Dendritic cell treated with granulocyte-macrophage colony-stimulating factor and Interleukin-4, amounts not matched to agents 40 ng/mL and 50 ng/mL, for 4 days (primary cell): ENCODE measurements at regions not wholly inside any gene's neighbourhood (a gene's known extent, or its start where the extent isn't known, plus 50 kb on each side); places are given as distances from the start of the nearest gene placed in this dataset.

Experiments
- H3K27ac Mint-ChIP-seq: one replicate; pipeline ENCODE4 v1.8.0; 2022; ENCODE audit warnings: mild to moderate bottlenecking, mixed read lengths
- H3K27me3 Mint-ChIP-seq: one replicate; pipeline ENCODE4 v1.8.0; 2022; ENCODE audit warnings: mild to moderate bottlenecking, mixed read lengths
- H3K36me3 Mint-ChIP-seq: one replicate; pipeline ENCODE4 v1.8.0; 2022; ENCODE audit warnings: low read depth, mixed read lengths
- H3K4me1 Mint-ChIP-seq: one replicate; pipeline ENCODE4 v1.8.0; 2022; ENCODE audit warnings: low read depth, mixed read lengths
- H3K4me3 Mint-ChIP-seq: one replicate; pipeline ENCODE4 v1.8.0; 2022; ENCODE audit warnings: mild to moderate bottlenecking, moderate library complexity, mixed read lengths
- H3K9me3 Mint-ChIP-seq: one replicate; pipeline ENCODE4 v1.8.0; 2022; ENCODE audit warnings: mixed read lengths
- intact Hi-C: fragments of 100-400 bp; cut with micrococcal nuclease; formaldehyde crosslinking; loops from one replicate; pipeline ENCODE4 v1.15.0; 2022

DNA sequence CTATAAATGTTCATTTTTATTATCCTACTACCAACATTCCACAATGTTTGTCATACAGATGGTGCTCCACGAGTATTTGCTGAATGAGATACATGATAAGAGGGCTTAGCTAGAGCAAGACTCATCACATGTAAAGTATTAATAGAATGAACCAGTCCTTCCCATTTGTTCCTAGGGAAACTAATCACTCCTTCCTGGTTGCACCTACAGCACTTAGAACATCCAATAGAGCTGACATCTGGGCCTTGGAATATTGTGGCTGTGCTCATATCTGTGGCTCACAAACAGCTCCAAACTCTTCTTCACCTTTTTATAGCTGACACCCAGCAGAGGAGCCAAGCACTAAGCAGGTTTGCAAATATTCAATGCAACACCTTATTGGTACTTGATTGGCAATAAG lies 91.9 kb upstream of the C1GALT1 start:
- Mint-ChIP-seq H3K4me1 (no peaks in the 10 kb centered on the region), H3K36me3 (no peaks in the 10 kb centered on the region), H3K27ac (no peak overlapping the region), H3K27me3 (peaks cover 4% of the 10 kb centered on the region), H3K9me3 (peaks cover 22% of the 10 kb centered on the region), H3K4me3 (no peak overlapping the region)
- intact Hi-C loops: loop anchor here (10.0 kb wide), 1 partner anchor 116 kb away; no protein-coding TSS in a partner anchor

- intact Hi-C loops: loop anchor here (10.0 kb wide), 1 partner anchor 124 kb away; no protein-coding TSS in a partner anchor
- Mint-ChIP-seq H3K36me3 (no peaks in the 10 kb centered on the region), H3K4me3 (no peak overlapping the region)
Observed at GRCh38 chr7:7098280-7098818, 84.0 kb upstream of the C1GALT1 start.

GRCh38 chr7:7099584-7100014 lies 82.7 kb upstream of the C1GALT1 start:
- intact Hi-C loops: loop anchor here (5.0 to 10.0 kb wide), 4 partner anchors 83 to 443 kb away; partner anchors contain the start of gene C1GALT1
- no peak overlapping the region for H3K27ac Mint-ChIP-seq
- peaks cover 17% of the 10 kb centered on the region for H3K4me1 Mint-ChIP-seq
- no peak overlapping the region for H3K4me3 Mint-ChIP-seq
- H3K27me3 Mint-ChIP-seq: peaks cover 1% of the 10 kb centered on the region
- H3K36me3 Mint-ChIP-seq: no peaks in the 10 kb centered on the region
- peaks cover 5% of the 10 kb centered on the region for H3K9me3 Mint-ChIP-seq

More at GRCh38 chr7:7098280-7098818, 84.0 kb upstream of the C1GALT1 start:
- peaks cover 17% of the 10 kb centered on the region for H3K4me1 Mint-ChIP-seq
- peaks cover 7% of the 10 kb centered on the region for H3K9me3 Mint-ChIP-seq
- peaks cover 1% of the 10 kb centered on the region for H3K27me3 Mint-ChIP-seq
- H3K27ac Mint-ChIP-seq: no peak overlapping the region

GRCh38 chr7:7100432-7100849 lies 81.9 kb upstream of the C1GALT1 start:
- Mint-ChIP-seq H3K27me3 (peaks cover 1% of the 10 kb centered on the region), H3K27ac (no peak overlapping the region), H3K4me3 (no peak overlapping the region), H3K36me3 (no peaks in the 10 kb centered on the region), H3K9me3 (no peaks in the 10 kb centered on the region), H3K4me1 (peaks cover 17% of the 10 kb centered on the region)
- intact Hi-C loops: loop anchor here (5.0 to 10.0 kb wide), 3 partner anchors 82 to 442 kb away; partner anchors contain the start of gene C1GALT1

GRCh38 chr7:7102906-7103305 lies 79.4 kb upstream of the C1GALT1 start:
- no peaks in the 10 kb centered on the region for H3K36me3 Mint-ChIP-seq
- peak overlapping the region; percentile 50 for H3K27ac Mint-ChIP-seq
- H3K9me3 Mint-ChIP-seq: no peaks in the 10 kb centered on the region
- H3K4me1 Mint-ChIP-seq: peaks cover 17% of the 10 kb centered on the region
- intact Hi-C loops: loop anchor here (5.0 to 10.0 kb wide), 3 partner anchors 79 to 439 kb away; partner anchors contain the start of gene C1GALT1
- H3K4me3 Mint-ChIP-seq: no peak overlapping the region
- peaks cover 1% of the 10 kb centered on the region for H3K27me3 Mint-ChIP-seq

DNA sequence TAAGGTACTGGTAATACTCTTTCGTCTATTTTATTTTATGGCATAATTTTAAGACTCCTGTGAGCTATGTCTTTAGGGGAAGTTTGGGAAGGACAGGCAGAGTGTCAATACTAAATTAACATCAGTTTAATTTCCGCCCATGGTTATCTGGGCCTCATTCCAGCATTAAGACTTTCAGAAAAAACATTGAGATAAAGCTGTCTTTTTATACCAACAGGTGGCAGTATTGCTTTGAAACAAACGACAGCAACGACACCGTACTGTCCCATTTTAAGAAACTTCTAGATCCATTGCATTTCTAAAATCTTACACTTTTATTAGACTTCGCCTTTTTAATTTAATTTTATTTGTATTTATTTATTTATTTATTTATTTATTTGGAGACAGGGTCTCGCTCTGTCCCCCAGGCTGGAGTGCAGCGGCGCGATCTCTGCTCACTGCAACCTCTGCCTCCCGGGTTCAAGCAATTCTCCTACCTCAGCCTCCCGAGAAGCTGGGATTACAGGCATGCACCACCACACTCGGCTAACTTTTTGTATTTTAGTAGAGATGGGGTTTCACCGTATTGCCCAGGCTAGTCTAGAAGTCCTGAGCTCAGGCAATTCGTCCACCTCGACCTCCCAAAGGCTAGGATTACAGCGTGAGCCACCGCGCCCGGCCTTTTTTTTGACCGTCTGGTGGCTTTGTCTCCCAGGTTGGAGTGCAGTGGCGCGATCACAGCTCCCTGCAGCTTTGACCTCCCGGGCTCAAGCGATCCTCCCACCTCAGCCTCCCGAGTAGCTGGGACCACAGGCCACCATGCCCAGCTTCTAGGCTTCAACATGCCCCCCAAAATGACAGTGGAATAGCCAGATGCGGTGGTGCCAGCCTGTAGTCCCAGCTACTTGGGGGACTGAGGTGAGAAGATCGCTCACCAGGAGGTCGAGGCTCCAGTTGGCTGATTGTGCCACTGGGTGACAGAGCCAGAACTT lies 78.7 kb upstream of the C1GALT1 start:
- Mint-ChIP-seq H3K4me1 (peaks cover 17% of the 10 kb centered on the region), H3K4me3 (no peak overlapping the region), H3K27ac (peak overlapping the region; percentile 50), H3K36me3 (no peaks in the 10 kb centered on the region), H3K9me3 (no peaks in the 10 kb centered on the region), H3K27me3 (peaks cover 1% of the 10 kb centered on the region)
- intact Hi-C loops: loop anchor here (5.0 to 10.0 kb wide), 3 partner anchors 79 to 439 kb away; partner anchors contain the start of gene C1GALT1

GRCh38 chr7:7104314-7104698 lies 78.0 kb upstream of the C1GALT1 start:
- H3K4me3 Mint-ChIP-seq: no peak overlapping the region
- peaks cover 15% of the 10 kb centered on the region for H3K4me1 Mint-ChIP-seq
- peaks cover 1% of the 10 kb centered on the region for H3K27me3 Mint-ChIP-seq
- H3K36me3 Mint-ChIP-seq: no peaks in the 10 kb centered on the region
- no peak overlapping the region for H3K27ac Mint-ChIP-seq
- no peaks in the 10 kb centered on the region for H3K9me3 Mint-ChIP-seq
- intact Hi-C loops: loop anchor here (5.0 to 10.0 kb wide), 3 partner anchors 78 to 438 kb away; partner anchors contain the start of gene C1GALT1

- intact Hi-C loops: loop anchor here (5.0 to 10.0 kb wide), 3 partner anchors 77 to 437 kb away; partner anchors contain the start of gene C1GALT1
Observed at GRCh38 chr7:7104971-7105370, 77.4 kb upstream of the C1GALT1 start.

GRCh38 chr7:7105800-7106582 lies 76.4 kb upstream of the C1GALT1 start:
- no peak overlapping the region for H3K4me3 Mint-ChIP-seq
- H3K27ac Mint-ChIP-seq: no peak overlapping the region
- H3K9me3 Mint-ChIP-seq: no peaks in the 10 kb centered on the region
- peaks cover 5% of the 10 kb centered on the region for H3K4me1 Mint-ChIP-seq
- H3K27me3 Mint-ChIP-seq: peaks cover 1% of the 10 kb centered on the region
- intact Hi-C loops: loop anchor here (10.0 kb wide), 1 partner anchor 109 kb away; no protein-coding TSS in a partner anchor
- H3K36me3 Mint-ChIP-seq: no peaks in the 10 kb centered on the region

More at GRCh38 chr7:7104971-7105370, 77.4 kb upstream of the C1GALT1 start:
- Mint-ChIP-seq H3K36me3 (no peaks in the 10 kb centered on the region), H3K4me1 (peaks cover 10% of the 10 kb centered on the region), H3K27ac (no peak overlapping the region), H3K9me3 (no peaks in the 10 kb centered on the region), H3K4me3 (no peak overlapping the region), H3K27me3 (peaks cover 1% of the 10 kb centered on the region)

DNA sequence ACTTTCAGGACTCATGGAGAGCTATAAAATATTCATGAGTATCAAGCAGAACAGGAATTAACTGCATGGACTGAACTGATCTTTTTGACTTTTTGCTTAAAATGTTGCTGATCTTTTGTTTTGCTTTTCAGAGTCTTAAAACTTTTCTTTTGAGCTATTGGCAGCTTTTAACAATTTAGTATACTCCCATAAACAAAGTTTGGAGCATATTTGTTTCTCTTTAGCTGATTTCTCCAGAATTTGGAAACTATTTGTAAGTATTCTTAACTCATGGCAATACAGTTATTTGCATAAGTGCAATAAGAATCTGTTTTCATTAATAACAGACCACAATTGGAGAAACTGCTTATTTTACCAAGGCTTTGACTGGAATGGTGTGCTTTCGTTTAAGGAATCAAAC lies 73.4 kb upstream of the C1GALT1 start:
- Mint-ChIP-seq H3K9me3 (no peaks in the 10 kb centered on the region), H3K4me3 (no peak overlapping the region), H3K27me3 (peaks cover 1% of the 10 kb centered on the region), H3K27ac (no peak overlapping the region), H3K36me3 (no peaks in the 10 kb centered on the region), H3K4me1 (no peaks in the 10 kb centered on the region)
- intact Hi-C loops: loop anchor here (10.0 kb wide), 1 partner anchor 106 kb away; no protein-coding TSS in a partner anchor

- no peaks in the 10 kb centered on the region for H3K9me3 Mint-ChIP-seq
- intact Hi-C loops: loop anchor here (10.0 kb wide), 1 partner anchor 105 kb away; no protein-coding TSS in a partner anchor
- no peak overlapping the region for H3K4me3 Mint-ChIP-seq
- H3K4me1 Mint-ChIP-seq: no peaks in the 10 kb centered on the region
- H3K27ac Mint-ChIP-seq: no peak overlapping the region
- H3K36me3 Mint-ChIP-seq: no peaks in the 10 kb centered on the region
- H3K27me3 Mint-ChIP-seq: peaks cover 1% of the 10 kb centered on the region
Observed at GRCh38 chr7:7109934-7110333, 72.4 kb upstream of the C1GALT1 start.

DNA sequence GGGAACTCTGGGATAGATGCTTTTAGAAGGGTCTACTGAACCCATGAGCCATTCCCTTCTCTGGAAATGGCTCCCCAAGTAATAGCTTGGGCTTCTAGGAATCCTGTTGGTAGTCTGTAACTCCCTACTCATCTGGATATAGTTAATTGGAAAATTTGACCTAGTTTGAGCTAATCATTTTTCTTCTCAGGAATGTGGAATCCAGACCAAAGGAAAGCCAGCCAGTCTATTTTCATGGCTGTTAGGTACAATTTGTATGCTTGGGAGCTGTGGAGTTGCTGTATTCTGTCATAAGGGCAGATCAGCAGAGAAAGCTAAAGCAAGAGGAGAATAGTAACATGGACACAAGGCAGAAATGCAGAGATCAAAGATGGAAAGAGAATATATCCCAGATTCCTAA lies 71.6 kb upstream of the C1GALT1 start:
- H3K36me3 Mint-ChIP-seq: no peaks in the 10 kb centered on the region
- H3K27ac Mint-ChIP-seq: no peak overlapping the region
- no peak overlapping the region for H3K4me3 Mint-ChIP-seq
- intact Hi-C loops: no loop called here
- no peaks in the 10 kb centered on the region for H3K4me1 Mint-ChIP-seq
- peaks cover 1% of the 10 kb centered on the region for H3K27me3 Mint-ChIP-seq
- H3K9me3 Mint-ChIP-seq: no peaks in the 10 kb centered on the region

DNA sequence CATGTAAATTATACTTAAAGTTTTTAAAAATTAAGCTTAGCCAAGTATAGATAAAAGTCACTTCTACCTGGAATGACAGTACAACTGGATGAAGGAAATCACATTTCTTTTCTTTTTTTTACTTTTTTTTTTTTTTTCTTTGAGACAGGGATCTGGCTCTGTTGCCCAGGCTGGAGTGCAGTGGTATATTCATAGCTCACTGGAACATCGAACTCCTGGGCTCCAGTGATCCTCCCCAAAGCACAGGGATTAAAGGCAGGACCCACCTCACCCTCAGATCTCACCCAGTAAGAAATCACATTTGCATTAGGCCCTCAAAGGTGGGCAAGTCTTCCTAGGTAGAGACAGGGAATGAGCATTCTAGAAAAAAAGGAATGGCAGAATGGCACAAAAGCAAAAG lies 69.5 kb upstream of the C1GALT1 start:
- H3K9me3 Mint-ChIP-seq: no peaks in the 10 kb centered on the region
- no peak overlapping the region for H3K27ac Mint-ChIP-seq
- no peaks in the 10 kb centered on the region for H3K36me3 Mint-ChIP-seq
- no peaks in the 10 kb centered on the region for H3K4me1 Mint-ChIP-seq
- no peak overlapping the region for H3K4me3 Mint-ChIP-seq
- intact Hi-C loops: no loop called here
- peaks cover 1% of the 10 kb centered on the region for H3K27me3 Mint-ChIP-seq
